ENCODE measurements at regions not wholly inside any gene's neighbourhood (a gene's known extent, or its start where the extent isn't known, plus 50 kb on each side); places are given as distances from the start of the nearest gene placed in this dataset.

DNA sequence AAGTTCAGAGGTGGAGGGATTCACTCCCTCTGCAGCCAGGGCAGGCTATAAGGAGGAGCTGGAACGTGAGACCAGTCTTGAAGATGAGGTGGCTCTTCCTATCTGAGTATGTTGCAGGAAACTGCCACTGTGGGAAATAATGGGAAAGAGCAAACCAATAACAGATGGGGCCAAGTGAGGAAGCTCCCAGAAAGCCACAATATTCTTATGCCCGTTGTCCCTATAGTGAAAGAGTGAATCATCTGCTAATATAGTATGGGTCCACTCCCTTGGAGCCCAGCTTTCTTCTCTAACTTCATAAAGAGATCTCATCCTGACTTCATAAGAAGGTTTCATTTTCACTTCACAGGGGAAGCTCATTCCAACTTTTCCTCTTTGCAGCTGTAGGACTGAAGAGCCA is 206.4 kb downstream of the BLID start (continued):
- TF ChIP-seq, protein P1, sequence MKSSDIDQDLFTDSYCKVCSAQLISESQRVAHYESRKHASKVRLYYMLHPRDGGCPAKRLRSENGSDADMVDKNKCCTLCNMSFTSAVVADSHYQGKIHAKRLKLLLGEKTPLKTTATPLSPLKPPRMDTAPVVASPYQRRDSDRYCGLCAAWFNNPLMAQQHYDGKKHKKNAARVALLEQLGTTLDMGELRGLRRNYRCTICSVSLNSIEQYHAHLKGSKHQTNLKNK (CRISPR knock-in tag; IDR thresholded peaks at IDR 0.05): no peak
- no peak for TF ChIP-seq ETV6 (CRISPR knock-in tag; IDR thresholded peaks at IDR 0.05)
- no peak for TF ChIP-seq ZNF232 (CRISPR knock-in tag; IDR thresholded peaks at IDR 0.05)
- TF ChIP-seq, protein P2, sequence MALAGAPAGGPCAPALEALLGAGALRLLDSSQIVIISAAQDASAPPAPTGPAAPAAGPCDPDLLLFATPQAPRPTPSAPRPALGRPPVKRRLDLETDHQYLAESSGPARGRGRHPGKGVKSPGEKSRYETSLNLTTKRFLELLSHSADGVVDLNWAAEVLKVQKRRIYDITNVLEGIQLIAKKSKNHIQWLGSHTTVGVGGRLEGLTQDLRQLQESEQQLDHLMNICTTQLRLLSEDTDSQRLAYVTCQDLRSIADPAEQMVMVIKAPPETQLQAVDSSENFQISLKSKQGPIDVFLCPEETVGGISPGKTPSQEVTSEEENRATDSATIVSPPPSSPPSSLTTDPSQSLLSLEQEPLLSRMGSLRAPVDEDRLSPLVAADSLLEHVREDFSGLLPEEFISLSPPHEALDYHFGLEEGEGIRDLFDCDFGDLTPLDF (CRISPR knock-in tag; IDR thresholded peaks at IDR 0.05): no peak
- TF ChIP-seq, protein P3, sequence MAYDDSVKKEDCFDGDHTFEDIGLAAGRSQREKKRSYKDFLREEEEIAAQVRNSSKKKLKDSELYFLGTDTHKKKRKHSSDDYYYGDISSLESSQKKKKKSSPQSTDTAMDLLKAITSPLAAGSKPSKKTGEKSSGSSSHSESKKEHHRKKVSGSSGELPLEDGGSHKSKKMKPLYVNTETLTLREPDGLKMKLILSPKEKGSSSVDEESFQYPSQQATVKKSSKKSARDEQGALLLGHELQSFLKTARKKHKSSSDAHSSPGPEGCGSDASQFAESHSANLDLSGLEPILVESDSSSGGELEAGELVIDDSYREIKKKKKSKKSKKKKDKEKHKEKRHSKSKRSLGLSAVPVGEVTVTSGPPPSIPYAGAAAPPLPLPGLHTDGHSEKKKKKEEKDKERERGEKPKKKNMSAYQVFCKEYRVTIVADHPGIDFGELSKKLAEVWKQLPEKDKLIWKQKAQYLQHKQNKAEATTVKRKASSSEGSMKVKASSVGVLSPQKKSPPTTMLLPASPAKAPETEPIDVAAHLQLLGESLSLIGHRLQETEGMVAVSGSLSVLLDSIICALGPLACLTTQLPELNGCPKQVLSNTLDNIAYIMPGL (CRISPR knock-in tag; IDR thresholded peaks at IDR 0.05): no peak
- no peak for TF ChIP-seq SP1 (CRISPR knock-in tag; conservative IDR thresholded peaks at IDR 0.05)
- TF ChIP-seq FOXK1 (CRISPR knock-in tag; IDR thresholded peaks at IDR 0.05): no peak
- TF ChIP-seq MXD4 (CRISPR knock-in tag; IDR thresholded peaks at IDR 0.05; ENCODE audit: borderline replicate concordance): no peak
- TF ChIP-seq NFE2L1 (CRISPR knock-in tag; IDR thresholded peaks at IDR 0.05): no peak
- TF ChIP-seq, protein P4, sequence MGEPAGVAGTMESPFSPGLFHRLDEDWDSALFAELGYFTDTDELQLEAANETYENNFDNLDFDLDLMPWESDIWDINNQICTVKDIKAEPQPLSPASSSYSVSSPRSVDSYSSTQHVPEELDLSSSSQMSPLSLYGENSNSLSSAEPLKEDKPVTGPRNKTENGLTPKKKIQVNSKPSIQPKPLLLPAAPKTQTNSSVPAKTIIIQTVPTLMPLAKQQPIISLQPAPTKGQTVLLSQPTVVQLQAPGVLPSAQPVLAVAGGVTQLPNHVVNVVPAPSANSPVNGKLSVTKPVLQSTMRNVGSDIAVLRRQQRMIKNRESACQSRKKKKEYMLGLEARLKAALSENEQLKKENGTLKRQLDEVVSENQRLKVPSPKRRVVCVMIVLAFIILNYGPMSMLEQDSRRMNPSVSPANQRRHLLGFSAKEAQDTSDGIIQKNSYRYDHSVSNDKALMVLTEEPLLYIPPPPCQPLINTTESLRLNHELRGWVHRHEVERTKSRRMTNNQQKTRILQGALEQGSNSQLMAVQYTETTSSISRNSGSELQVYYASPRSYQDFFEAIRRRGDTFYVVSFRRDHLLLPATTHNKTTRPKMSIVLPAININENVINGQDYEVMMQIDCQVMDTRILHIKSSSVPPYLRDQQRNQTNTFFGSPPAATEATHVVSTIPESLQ (CRISPR knock-in tag; IDR thresholded peaks at IDR 0.05): no peak
- TF ChIP-seq, protein P5, sequence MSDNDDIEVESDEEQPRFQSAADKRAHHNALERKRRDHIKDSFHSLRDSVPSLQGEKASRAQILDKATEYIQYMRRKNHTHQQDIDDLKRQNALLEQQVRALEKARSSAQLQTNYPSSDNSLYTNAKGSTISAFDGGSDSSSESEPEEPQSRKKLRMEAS (CRISPR knock-in tag; IDR thresholded peaks at IDR 0.05): no peak
- no peak for TF ChIP-seq ZNF416 (CRISPR knock-in tag; IDR thresholded peaks at IDR 0.05)
- no peak for TF ChIP-seq JUN (CRISPR knock-in tag; IDR thresholded peaks at IDR 0.05)

DNA sequence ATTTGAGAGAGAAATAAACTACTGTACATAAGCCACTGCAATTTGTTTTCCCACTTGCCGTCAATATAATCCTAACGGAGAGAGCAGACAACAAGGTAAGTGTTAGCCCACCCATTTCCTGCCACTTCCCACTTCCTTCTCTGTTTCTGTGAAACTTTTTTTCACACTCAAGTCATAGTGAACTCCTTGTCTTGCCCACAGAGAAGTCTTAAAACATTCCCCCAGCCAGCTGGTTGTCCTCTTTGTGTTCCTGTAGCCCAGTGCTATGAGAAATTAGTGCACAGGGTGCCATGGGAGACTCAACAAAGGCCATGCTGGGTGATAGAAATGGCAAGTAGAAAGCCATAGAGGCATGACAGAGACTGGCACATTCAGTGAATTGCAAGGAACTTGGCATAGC is 208.6 kb downstream of the BLID start:
- H3K27me3 Mint-ChIP-seq (ENCODE audit: low read depth): peaks cover 2% of the 10 kb centered on the region; the same call in 1 of the 2 replicates
- DNase-seq (ENCODE audit: low spot score) (no peak), ATAC-seq (no peak)
- H3K4me1 Mint-ChIP-seq: peaks cover 7% of the 10 kb centered on the region
- H3K9me3 Mint-ChIP-seq: peaks cover 9% of the 10 kb centered on the region
- POLR2A ChIA-PET: no interaction called here
- CTCF ChIA-PET: interaction anchor here (0.9 kb wide), 1 partner anchor 252 kb away, joined by 3 read pairs; no protein-coding TSS in a partner anchor
- peaks cover 4% of the 10 kb centered on the region for H3K36me3 Mint-ChIP-seq
- H3K27ac Mint-ChIP-seq: no peak overlapping the region
- no peak overlapping the region for H3K4me3 Mint-ChIP-seq
- TF ChIP-seq, protein P6, sequence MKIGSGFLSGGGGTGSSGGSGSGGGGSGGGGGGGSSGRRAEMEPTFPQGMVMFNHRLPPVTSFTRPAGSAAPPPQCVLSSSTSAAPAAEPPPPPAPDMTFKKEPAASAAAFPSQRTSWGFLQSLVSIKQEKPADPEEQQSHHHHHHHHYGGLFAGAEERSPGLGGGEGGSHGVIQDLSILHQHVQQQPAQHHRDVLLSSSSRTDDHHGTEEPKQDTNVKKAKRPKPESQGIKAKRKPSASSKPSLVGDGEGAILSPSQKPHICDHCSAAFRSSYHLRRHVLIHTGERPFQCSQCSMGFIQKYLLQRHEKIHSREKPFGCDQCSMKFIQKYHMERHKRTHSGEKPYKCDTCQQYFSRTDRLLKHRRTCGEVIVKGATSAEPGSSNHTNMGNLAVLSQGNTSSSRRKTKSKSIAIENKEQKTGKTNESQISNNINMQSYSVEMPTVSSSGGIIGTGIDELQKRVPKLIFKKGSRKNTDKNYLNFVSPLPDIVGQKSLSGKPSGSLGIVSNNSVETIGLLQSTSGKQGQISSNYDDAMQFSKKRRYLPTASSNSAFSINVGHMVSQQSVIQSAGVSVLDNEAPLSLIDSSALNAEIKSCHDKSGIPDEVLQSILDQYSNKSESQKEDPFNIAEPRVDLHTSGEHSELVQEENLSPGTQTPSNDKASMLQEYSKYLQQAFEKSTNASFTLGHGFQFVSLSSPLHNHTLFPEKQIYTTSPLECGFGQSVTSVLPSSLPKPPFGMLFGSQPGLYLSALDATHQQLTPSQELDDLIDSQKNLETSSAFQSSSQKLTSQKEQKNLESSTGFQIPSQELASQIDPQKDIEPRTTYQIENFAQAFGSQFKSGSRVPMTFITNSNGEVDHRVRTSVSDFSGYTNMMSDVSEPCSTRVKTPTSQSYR (CRISPR knock-in tag; IDR thresholded peaks at IDR 0.05): no peak
- TF ChIP-seq, protein P7, sequence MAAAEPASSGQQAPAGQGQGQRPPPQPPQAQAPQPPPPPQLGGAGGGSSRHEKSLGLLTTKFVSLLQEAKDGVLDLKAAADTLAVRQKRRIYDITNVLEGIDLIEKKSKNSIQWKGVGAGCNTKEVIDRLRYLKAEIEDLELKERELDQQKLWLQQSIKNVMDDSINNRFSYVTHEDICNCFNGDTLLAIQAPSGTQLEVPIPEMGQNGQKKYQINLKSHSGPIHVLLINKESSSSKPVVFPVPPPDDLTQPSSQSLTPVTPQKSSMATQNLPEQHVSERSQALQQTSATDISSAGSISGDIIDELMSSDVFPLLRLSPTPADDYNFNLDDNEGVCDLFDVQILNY (CRISPR knock-in tag; IDR thresholded peaks at IDR 0.05): no peak

DNA sequence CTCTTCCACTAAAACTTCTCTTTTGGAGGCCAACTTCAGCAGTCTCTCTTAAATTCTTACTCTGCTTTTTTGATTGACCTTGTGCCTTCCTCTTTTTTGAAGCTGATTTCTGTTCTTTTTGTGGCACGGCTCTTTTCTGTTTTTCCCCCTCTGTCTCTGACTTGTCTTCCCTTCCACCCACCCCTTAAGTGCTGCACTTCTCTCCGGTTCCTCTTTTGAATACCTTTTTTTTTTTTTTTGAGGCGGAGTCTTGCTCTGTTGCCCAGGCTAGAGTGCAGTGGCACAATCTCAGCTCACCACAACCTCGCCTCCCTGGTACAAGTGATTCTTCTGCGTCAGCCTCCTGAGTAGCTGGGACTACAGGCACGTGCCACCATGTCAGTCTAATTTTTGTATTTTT is 211.9 kb downstream of the BLID start:
- no peak for TF ChIP-seq ZNF121 (CRISPR knock-in tag; IDR thresholded peaks at IDR 0.05)
- TF ChIP-seq FOXK1 (CRISPR knock-in tag; IDR thresholded peaks at IDR 0.05): no peak
- TF ChIP-seq, protein P8, sequence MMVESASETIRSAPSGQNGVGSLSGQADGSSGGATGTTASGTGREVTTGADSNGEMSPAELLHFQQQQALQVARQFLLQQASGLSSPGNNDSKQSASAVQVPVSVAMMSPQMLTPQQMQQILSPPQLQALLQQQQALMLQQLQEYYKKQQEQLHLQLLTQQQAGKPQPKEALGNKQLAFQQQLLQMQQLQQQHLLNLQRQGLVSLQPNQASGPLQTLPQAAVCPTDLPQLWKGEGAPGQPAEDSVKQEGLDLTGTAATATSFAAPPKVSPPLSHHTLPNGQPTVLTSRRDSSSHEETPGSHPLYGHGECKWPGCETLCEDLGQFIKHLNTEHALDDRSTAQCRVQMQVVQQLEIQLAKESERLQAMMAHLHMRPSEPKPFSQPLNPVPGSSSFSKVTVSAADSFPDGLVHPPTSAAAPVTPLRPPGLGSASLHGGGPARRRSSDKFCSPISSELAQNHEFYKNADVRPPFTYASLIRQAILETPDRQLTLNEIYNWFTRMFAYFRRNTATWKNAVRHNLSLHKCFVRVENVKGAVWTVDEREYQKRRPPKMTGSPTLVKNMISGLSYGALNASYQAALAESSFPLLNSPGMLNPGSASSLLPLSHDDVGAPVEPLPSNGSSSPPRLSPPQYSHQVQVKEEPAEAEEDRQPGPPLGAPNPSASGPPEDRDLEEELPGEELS (CRISPR knock-in tag; IDR thresholded peaks at IDR 0.05): no peak
- TF ChIP-seq, protein P9, sequence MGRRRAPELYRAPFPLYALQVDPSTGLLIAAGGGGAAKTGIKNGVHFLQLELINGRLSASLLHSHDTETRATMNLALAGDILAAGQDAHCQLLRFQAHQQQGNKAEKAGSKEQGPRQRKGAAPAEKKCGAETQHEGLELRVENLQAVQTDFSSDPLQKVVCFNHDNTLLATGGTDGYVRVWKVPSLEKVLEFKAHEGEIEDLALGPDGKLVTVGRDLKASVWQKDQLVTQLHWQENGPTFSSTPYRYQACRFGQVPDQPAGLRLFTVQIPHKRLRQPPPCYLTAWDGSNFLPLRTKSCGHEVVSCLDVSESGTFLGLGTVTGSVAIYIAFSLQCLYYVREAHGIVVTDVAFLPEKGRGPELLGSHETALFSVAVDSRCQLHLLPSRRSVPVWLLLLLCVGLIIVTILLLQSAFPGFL (CRISPR knock-in tag; IDR thresholded peaks at IDR 0.05; ENCODE audit: borderline replicate concordance): no peak
- TF ChIP-seq NR3C1 (CRISPR knock-in tag; conservative IDR thresholded peaks at IDR 0.05; ENCODE audit: low read depth): no peak

More for the DNA sequence above, 211.9 kb downstream of the BLID start:
- Mint-ChIP-seq H3K27ac (no peak overlapping the region), H3K4me1 (peaks cover 2% of the 10 kb centered on the region), H3K36me3 (peaks cover 4% of the 10 kb centered on the region), H3K4me3 (no peak overlapping the region), H3K27me3 (ENCODE audit: low read depth) (peaks cover 2% of the 10 kb centered on the region; the same call in 1 of the 2 replicates), H3K9me3 (peaks cover 9% of the 10 kb centered on the region)
- CTCF ChIA-PET: no interaction called here
- POLR2A ChIA-PET: no interaction called here
- ATAC-seq (no peak), DNase-seq (ENCODE audit: low spot score) (no peak)
